GM21825 (cell line): ENCODE measurements at regions not wholly inside any gene's neighbourhood (a gene's known extent, or its start where the extent isn't known, plus 50 kb on each side); places are given as distances from the start of the nearest gene placed in this dataset.

ENCODE experiments used
- ATAC-seq: cut with Tn5 transposase; IDR thresholded peaks from one replicate; pipeline ENCODE4 v1.9.1; 2021; ENCODE audit warnings: mild to moderate bottlenecking, moderate library complexity; ENCODE audit not compliant: unreplicated experiment

DNA sequence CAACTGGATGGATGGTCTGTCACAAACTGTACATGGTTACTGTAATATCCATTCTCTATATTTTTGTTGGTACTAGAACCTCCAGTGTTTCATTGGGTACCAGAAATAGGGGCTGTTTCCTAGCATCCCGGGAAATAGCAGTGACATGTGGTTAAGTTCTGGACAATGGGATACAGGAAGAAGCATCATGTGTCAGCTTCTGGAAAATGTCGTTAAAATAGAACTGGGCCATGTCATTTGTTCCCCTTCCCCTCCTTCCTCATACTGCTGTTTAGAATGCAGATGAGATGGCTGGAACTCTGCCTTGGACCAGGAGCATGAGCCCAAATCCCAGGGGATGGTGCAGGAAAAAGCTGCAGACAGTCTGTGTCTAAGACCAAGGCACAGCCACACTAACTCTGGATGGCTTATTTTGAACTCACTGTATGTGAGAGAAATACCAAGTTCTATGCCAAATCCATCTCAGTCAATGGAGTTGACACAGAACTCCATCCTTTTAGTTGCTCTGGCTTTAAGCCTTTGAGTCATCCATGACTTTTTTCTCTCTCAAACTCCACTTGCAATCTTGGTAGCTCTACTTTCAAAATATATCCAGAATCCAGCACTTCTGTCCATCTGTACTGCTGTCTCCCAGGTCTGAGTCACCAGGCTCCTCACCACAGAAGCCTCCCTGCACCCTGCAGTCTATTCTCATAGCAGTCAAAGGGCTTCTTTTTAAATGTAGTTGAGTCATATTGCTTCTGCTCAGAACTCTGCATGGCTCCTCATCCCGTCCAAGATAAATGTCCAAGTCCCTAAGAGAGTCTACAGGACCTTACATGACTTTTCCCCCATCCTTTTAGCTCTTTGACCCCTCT lies 184.2 kb downstream of the NSG2 start:
- ATAC-seq = no peak

DNA sequence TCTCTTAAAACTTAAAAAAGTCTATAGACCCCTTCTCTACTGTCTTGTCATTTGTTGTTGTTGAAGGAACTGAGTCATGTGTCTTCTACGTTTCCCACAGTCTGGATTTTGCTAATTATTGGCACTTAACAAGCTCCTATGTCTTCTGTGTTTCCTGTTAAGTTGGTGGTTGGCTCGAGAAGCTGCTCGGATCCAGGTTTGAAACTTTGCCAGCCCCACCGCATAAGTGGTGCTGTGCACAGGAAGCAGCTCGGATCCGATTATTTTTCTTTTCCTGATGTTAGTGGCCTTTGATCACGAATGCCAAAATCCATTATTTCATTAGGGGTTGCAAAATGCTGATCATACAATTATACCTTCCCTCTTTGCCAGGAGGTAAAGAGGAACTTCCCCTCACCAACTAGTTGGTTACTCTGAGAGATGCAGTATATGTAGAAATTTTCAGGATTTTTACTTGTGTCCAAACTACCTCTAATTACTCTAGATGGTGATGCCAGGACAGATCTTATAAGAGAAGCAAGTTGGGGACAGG lies 186.5 kb downstream of the NSG2 start:
- no peak for ATAC-seq

DNA sequence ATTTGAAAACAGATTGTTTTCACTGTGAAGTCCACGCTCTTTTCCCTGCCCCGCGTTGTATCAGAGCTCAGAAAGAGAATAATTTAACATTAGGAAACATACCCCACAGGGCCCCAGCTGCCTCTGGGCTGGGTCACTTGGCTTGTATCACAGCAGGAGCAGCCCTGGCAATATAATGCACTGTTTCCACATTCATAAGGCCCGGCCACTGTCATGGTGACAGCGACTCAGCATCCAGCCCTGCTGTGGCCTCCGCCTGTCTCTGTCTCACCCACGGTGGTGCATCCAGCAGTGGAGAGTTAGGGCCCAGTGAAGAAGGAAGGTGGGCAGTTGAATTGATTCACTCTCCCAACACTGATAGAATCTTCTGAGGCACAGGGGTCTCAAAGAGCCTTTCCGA lies 188.9 kb downstream of the NSG2 start:
- no peak for ATAC-seq

DNA sequence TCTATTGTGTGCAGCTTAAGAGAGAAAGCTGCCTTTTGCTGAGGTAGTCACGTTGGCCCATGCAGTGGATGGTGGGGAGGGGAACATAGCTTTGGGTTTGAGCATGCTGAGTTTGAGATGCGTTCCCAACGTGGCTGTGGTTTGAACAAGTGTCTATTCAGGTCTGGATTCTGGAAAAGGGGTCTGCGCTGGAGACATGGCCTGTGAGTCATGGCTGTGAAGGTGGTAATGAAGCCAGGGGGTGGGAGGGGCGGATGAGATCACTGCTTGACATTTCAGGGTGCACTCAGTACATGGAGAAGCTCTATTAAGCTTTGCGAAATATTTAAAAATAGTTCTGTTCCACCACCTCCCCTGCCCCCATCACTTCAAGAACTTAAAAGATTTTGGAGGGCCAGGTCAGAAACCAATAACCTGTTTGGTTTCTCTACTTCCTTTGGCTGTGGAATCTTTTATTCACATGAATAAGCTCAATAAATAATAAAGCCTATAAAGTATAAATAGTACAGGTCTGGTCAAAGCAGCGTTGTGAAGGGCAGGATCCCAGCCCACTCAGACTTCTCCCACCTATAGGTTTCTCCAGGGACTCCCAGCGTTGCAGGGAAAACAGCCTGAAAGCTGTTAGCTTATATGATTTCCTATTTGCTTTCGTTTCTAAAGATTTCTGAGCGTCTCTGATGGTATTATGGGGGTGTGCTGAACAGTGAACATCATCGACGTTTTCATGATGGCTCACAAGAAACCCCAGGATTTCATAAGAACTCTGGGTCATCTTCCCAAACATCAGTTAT lies 189.9 kb downstream of the NSG2 start:
- ATAC-seq = no peak

DNA sequence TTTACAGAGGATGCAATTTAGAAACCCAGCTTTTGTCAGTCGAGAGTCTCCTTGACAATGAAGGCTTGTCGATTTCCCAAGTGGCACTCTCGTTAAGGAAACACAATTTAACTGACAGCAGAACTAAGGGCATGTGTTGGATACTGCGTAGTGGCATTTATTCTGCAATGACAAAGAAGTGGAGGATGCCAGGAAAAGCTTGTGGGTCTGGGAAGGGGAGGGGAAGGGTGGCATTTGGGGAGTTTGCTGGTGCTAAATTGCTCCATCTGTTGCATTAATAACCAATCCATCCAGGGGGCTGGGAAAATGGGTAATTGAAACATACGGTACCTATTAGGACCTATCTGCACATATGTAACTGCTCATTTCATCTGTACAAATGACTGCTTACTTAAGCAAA lies 190.6 kb downstream of the NSG2 start:
- no peak for ATAC-seq

DNA sequence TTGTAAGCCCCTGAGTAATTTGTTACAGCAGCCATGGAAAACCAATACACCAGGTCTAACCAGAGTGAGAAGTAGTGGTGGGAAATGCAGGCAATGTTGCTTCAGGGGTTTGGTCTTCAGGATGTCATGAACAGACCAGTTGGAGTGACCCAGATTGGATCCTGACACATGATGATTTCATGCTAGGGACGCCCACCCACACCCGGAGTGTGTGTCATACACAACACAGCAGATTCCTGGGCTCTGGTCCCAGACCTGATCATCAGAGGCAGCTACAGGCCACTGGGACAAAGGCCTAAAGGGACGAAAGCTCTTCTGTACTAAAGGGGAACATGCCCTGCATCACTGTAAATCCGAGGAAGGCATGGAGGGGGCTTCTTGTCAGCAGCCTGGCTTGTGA lies 194.2 kb downstream of the NSG2 start:
- ATAC-seq = no peak

DNA sequence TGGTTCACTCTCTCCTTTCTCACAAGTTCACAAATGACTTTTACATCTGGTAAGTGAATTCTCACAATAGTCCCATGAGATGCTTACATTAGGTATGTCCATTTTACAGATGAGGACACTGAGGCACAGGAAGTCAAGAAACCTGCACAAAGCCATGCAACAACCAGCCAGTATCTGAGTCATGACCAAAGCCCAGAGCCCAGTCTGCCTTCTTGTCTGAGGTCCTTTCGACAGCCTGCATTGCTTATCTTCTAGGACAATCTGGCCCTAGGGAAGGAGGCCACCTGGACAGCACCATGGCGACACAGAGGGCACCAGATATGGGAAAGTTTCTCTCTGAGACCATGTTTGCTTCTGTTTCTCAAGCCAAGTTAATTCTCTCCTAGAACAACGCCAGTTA lies 197.1 kb downstream of the NSG2 start:
- ATAC-seq = no peak

DNA sequence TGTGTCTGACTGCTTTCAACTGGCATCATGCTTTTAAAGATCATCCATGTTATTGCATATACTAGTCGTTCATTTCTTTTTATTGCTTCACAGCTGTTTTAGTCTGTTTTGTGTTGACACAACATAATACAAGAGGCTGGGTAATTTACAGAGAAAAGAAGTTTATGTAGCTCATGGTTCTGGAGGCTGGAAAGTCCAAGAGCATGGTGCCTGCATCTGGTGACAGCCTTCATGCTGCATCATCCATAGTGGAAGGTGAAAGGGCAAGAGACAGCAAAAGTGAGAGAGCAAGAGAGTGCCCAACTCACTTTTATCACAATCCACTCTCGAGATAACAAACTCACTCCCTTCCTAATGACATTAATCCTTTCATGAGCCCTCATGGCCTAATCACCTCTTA lies 198.4 kb downstream of the NSG2 start:
- ATAC-seq = no peak

DNA sequence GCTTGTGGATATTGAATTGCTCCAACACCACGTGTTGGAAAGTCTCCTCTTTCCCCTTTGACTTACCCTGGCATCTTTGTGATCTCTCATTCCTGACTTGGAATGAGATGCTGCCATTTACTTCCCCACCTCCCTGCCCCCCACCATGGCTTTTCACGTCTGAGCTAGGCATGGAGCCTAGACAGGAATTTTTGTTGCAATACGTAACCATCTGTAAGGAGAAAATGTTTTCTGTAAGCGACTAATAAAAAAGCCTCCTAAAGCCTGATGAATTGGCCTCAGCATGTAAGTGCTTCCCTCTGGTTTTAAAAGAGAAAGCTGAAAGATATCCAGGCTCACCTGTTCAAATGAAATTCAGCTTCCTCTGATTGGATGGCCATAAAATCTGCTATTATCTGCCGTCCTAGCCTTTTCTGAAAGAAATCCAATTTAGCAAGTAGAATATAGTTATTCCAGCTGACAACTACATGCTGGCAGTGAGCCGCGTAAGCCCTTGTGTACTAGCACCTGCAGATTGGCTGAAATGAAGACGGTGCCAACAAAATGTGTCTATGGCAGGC lies 200.1 kb downstream of the NSG2 start:
- no peak for ATAC-seq

DNA sequence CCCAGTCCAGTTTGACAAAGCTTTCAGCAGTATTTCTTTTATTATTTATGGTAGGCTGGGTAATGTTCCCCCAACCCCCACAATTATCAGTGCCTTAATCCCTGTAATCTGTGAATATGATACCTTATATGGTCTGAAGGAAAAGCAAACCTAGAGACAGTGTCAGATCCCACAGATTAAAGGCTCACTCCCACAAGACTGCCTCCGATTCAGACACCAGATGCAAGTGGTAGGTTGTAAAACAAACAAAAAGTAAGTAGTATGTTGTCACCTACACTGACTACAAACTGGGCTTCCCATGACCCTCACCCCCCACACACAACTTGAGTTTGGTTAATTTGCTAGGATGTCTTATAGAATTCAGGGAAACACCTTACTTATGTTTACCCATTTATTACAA lies 201.2 kb downstream of the NSG2 start:
- no peak for ATAC-seq

DNA sequence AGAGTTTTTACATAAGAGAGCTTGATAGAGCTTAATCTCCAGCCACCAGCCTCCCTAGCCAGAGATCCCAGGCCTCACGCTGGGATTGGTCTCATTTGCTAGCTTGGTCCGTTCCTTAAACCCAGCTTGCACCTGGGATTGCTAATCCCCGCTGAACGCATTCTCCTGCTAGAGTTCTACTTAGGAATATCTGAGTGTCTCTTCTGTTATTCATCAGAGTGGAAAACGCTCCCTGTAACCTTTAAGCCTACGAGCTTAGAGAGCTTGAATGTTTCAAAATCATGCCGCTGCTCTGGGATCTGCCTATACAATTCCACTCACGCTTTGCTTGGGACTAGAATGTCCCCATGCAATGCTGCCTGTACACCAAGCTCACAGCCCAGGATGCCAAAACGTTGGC lies 201.8 kb downstream of the NSG2 start:
- no peak for ATAC-seq

DNA sequence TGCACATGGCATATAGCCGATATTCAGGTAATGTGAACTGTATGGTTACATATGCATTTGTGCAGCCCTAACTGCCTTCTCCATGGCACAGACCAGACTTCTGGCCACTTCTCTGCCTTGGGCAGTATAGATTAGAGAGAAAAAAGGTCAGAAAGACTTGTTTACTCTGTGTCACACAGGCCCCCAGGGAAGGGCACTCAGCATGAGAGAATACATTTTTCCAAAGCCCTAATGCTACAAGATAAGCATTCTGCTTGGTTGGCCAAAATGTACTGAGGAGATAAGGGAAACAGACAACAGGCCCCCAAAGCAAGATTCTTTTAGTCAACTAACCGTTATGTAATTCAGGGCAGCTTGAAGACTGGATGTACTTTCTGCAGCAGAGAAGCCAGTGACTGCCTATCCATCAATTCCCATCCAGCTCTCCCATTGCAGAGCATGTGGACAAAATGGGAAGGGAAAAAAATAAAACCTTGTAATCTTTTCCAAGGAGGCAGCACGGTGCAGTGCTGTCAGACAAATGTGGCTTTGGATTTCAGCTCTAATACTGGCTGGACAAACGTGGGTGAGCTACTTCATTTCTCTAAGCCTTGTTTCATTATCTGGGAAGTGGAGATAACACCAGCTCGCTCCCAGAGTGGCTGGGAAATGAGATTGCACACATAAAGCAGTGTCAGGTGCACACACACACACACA lies 205.9 kb downstream of the NSG2 start:
- ATAC-seq = no peak

DNA sequence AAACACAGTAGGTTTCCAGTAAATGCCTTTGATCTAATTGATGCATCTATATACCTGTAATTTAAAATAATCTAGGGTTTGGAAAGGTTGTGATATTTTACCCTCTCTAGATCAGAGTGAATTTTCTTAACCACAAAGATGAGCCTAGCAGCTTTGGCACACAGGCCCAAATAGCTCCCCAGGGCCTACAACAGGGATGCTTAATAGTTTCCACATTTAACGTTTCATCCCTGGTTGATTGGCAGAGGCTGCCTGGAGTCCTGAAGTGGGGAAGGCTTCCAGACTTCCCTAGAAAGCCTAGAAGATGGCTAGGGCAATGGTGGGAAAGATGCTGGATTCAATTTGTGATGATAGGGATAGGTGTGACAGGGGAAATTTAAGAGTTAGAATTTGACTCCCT lies 206.6 kb downstream of the NSG2 start:
- no peak for ATAC-seq

DNA sequence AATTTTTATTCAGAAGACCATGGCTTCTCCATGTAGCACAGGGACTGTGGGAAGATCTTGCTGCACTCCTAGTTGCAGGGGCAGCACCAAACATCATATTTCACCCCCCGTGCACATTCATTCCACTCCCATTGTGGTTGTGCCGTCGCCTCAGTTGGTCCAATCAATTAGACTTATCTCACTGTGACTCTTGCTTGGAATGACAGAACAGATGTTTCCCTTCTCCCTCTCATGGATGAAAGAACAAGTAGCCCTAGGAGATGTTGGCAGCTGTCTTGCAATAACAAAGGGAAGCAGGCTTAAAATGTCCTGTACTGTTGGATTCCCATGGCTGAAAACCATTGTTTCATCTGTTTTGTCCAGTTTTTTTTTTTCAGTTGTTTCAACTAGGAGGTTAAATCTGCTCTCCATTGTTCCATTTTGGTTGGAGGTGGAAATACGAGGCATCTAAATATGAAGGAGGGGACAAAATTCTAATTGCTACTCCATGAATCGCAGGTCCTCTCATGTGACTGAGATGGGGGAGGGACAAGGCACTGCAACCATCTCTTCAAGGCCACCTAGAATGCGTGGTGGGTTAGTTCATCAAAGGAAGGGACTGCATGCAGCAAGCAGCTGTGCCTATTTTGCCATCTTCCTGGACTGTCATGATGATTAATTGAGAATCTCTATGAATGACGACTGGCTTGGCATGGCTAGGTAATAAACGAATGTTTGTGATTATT lies 214.4 kb downstream of the NSG2 start:
- ATAC-seq = no peak

DNA sequence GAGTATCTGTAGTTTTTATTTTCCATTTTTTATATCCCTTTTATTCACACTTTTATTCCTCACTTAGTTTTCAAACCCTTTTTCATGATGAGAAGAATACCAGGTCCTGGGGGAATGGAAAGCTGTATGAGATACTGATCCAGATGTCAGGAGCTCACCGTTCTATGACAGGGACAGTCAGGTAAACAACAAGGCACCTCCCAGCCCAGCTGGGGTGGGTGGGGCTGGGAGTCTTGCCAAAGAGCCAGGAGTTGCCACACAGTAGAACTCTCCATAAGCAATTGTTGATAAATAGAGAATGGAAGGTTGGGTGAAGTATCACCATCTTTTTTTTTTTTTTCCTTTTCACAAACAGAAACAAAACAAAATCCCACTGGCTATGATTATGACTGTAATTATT lies 225.8 kb downstream of the NSG2 start:
- no peak for ATAC-seq

DNA sequence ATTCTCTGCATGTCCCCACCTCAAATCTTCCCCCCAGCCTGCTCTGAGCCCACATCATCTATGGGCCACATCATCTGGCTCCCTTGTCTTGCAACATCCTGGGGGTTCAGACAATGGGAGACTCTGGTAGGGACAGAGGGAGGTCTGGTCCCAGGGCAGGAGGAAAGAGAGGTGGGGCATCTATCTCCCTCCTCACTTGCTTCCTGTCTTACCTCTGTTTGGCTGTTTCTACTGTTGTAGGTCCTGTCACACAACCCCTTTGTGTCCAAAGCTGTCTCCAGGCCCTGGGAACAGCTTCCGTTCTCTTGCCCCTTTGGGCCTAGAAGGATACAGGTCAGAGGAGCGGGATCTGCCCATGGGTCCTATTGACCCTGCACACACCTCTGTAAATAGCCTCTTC lies 227.2 kb downstream of the NSG2 start:
- no peak for ATAC-seq

DNA sequence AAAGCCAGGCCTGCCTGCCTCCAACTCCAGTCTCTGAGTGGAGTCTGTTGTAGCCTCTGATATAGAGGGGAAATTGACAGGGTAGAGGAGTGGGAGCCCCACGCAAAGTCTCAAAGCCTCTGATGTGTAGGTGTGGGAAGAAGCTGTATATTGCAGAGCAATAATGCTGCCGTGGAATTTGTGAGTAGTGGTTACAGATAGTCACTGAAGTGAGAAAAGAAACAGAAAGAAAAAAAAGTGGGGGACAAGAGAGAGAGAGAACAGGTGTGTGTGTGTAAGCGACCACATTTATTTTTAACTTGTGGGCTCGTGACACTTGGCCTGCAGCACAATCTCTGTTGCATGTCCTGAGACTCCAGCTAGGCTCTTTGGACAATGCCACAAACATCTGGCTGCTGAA lies 227.8 kb downstream of the NSG2 start:
- ATAC-seq = peak; percentile 90

DNA sequence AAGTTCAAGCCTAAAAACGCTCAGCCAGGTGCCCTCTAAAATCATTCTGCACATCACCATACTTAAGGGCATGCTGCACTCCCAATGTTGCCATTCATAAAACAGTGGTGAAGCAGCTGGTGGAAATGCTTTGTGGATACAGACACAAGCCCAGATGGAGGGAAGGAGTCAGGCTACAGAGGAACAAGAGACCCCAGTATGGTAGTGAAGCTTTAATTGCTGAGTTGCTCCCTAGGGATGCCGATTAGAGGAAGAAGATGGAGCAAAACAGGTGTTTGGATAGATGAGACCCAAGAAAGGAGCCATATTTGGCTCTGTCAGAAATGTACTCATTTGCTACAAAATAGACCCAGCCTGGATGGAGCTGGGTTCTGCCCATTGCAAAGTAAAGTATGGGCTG lies 230.5 kb downstream of the NSG2 start:
- ATAC-seq = no peak

DNA sequence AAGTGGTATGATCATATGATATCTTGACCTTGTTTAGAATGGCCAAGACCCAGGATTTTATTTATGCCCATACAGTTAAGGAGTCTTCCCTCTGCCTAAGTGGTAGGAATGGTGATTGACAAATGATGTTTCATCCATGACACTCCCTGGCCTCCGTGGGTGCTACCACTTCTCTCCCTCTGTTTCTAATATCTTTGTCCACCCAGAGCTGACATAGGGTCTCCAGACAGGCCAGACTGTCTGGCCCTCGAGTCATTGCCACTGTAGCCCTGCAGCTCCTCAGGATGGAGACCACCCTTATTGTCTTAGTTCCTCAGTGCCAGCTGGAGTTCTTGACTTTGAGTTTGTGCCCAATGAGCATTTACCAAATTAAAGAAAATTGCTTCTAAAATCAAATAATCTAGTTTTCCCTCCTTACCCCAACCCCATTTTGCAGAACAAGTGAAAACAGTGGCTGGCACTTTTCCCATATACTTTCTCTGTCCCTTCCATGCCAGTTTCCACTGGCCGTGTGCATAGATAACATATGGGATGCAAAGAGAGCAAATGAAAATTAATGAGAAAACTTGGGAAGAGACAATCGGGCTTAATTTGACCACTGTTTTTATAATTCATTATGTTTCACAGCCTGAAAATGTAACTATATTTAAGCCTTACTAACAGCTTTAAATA lies 235.7 kb downstream of the NSG2 start:
- ATAC-seq = no peak

DNA sequence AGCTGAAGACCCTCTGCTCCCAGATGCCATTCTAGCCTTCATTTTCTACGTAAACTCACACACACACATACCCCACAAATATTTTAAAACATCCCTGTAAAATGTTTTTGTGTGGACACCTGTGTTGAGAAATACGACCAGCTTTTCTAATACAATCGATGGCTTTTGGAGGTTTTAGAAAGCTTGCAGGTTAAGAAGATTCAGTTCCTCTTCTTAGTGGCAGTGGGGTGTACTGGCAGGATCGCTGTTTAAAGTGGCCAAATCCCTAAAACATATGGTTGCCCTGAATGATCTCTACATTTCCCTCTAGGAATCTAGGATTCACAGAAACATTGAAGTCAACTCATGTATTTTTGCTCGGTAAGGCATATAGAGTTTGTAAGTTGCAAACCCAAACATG lies 236.3 kb downstream of the NSG2 start:
- ATAC-seq = no peak
